NCI-H1930 (cell line): ENCODE measurements at regions not wholly inside any gene's neighbourhood (a gene's known extent, or its start where the extent isn't known, plus 50 kb on each side); places are given as distances from the start of the nearest gene placed in this dataset.

Experiments
- DNase-seq, 2 experiments: peaks; one replicate each; lab custom pipeline; 2025; lab: John Stamatoyannopoulos, UW

- DNase-seq, result no peak
Measured at GRCh38 chr19:31160336-31160926, 188.8 kb downstream of the TSHZ3 start.

DNA sequence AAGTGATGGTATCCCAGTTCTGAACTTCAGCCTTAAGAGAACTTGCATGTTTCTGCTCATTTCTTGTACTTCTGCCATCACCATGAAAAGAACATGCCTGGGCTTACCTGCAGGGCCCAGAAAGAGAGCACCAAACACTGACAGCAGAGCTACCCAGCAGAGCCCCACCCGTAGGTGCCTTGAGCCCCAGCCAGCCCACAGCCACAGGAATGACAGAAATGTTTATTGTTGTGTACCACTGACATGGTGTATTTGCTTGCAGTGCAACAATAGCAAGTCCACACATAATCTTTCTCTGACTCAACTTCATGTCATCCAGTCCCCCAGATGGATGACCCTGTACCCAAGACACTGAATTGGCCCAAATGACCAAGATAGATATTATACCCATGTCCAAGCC, 195.2 kb downstream of the TSHZ3 start:
- no peak for DNase-seq

DNA sequence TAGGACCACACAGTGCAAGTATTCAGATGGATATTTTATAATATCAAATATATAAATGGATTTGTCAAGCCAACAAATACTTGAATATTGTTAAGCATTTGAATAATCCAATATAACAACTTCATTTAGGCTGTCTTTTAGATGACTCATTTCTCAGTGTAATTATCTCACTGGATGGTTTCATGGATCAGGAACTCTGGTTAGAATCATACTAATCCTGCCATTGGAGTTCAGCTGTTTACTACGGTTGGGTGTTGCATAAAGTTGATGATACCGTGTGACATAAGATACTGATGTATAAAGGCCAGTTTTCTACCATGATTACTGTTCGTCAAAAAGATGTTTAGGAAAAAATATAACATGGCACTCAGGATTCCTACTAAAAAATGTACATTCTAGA, 196.3 kb downstream of the TSHZ3 start:
- DNase-seq, result no peak

- DNase-seq, result no peak
Measured at GRCh38 chr19:31149441-31149941, 199.7 kb downstream of the TSHZ3 start.

- no peak for DNase-seq
Measured at GRCh38 chr19:31148671-31149070, 200.6 kb downstream of the TSHZ3 start.

DNA sequence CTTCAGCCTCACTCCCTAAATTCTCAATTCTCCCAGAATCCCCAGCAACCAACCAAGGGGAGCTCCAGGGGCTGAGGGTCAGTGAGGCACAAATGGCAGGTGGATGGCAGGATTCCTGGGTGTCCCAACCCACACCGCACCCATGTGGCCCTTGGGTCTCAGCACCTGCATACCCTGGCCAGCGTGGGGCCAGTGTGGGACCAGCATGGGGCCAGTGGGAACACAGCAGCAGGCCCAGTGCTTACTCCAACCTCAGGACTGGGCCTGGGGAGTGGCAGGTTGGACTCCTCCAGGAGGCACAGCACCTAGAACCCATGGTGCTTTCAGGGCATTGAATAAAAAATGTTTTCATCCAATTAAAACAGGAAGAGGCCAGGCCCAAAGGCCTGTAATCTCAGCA, 202.0 kb downstream of the TSHZ3 start:
- no peak for DNase-seq

GRCh38 chr19:31146546-31147183, 202.6 kb downstream of the TSHZ3 start:
- no peak for DNase-seq

DNA sequence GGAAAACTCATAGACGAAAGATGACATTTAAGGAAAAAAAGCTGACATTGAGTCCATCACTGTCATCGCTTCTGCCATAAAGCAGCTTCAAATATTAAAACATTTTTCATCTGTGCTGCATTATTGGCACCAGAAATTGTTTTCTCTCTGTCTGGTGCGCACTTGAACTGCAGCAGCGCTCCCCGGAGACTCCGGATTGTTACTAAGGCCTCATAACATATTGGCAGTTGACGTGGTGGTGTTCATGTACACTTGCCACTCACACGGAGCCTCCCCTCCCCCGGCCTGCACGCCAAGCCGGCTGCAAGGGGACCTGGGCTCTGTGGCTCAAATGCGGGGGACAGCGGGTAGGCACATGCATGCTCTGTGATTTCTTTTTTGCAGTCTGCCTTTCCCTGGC, 203.2 kb downstream of the TSHZ3 start:
- no peak for DNase-seq

- no peak for DNase-seq
Measured at GRCh38 chr19:31145007-31145406, 204.2 kb downstream of the TSHZ3 start.

- DNase-seq, result no peak
Measured at GRCh38 chr19:31144075-31144870, 205.0 kb downstream of the TSHZ3 start.

GRCh38 chr19:31141301-31141700, 207.9 kb downstream of the TSHZ3 start:
- no peak for DNase-seq

- no peak for DNase-seq
Measured at GRCh38 chr19:31140717-31141116, 208.5 kb downstream of the TSHZ3 start.

GRCh38 chr19:31139871-31140505, 209.2 kb downstream of the TSHZ3 start:
- DNase-seq, result no peak

GRCh38 chr19:31138077-31138476, 211.2 kb downstream of the TSHZ3 start:
- no peak for DNase-seq

DNA sequence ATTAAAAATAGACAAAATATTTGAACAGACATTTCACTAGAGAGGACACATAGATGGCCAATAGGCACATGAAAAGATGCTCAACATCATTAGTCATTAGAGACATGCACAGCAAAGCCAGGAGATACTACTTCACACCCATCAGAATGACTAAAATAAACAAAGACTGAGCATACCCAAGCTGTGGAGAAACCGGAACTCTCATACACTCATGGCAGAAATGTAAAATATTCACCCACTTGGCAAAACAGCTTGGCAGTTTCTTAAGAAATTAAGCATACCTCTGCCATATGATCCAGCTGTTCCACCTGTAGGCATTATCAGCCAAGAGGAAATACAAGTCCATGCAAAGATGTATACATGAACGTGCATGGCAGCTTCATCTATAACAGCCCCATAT, 213.4 kb downstream of the TSHZ3 start:
- no peak for DNase-seq

- no peak for DNase-seq
Measured at GRCh38 chr19:31132753-31133110, 216.5 kb downstream of the TSHZ3 start.

DNA sequence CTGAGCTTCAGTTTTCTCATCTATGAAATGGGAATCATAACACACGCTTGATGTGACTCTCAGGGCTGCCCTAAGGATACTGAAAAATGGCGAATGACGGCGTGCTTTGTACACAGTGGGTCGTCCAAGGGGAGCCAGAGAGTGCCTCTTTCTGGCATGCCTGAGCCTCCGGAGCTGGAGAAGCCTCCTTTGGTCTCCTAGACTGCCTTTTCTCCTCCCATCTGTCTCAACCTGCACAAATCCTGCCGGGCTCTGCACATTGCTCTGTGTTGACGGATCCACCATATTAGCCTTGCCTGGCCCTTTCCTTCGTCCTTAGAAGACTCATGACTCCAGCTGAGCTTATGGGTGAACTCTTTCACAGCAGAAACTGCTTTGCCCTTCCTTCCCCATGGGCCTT, 220.9 kb downstream of the TSHZ3 start:
- DNase-seq, result no peak

DNA sequence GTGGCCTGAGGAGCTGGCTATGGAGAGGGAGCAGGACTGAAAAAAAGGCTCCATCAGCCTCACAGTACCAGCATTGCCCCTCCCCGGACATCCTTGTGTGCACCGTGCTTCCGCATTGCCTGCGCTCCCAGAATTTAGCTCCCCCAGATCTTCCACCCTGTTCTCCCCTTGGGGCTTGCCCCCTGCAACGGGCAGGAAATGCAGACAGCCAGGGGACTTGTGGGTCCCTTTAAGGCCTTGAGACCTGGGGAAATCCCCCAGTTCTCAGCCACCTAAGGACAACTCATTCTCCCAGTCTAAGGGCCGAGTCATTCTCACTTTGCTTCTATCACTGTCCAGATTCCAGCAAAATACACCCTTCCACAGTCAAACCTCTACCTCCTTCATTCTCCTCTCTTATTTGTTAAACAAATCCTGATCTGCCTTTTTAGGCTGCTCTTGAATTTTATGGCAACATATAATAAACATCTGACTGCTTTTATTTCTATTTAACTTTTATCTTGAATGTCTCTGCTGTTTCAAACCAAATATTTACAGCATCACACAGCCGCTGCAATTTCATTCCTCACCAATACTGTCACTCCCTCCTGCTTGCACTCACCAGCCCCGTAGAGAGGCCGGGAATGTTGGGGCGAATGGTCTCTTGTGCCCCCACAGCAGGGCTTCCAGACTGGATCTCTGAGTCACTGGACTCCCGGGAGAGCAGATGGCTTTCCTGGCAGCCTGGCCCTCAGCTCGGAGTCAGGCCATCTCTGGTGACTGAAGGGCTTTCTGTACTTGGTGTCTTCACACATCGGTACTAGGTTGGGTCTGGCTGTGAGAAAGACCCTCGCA, 221.9 kb downstream of the TSHZ3 start:
- no peak for DNase-seq

DNA sequence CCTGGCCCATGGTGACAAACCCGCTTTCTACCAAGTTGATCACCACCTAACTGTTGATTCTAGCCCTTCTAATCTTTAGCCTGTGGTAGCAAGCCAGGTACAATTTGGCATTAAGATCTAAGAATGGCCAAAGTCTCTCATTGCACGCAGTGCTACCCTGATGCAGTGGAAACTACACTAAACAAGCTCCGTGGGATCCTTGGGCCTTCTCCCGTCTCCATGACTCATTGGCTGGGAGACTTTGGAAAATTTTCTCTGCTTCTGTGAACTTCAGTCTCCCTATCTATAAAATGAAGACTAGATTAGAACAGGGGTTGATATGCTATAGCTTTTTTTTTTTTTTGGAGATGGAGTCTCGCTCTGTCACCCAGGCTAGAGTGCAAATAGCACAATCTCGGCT, 223.0 kb downstream of the TSHZ3 start:
- no peak for DNase-seq

DNA sequence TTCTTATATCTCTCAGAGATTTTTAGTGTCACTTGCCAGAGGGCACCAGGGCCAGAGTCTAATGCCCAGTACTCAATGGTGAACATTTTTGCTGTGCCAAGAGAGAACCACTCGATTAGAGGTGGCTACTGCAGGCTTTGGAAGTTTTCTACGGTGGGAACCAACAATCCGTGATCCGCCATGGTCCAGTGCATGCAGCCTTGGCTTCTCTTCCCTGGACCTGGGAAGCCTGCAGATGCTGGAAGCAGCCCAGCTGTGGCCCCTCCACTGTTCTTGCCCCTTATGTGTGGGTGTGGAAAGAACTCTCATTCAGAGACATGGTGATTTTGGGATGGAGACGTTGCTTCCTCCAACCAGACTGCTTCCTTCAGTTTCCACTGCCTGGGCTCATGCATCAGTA, 224.2 kb downstream of the TSHZ3 start:
- no peak for DNase-seq

- DNase-seq, result no peak
Measured at GRCh38 chr19:31121501-31121900, 227.7 kb downstream of the TSHZ3 start.

DNA sequence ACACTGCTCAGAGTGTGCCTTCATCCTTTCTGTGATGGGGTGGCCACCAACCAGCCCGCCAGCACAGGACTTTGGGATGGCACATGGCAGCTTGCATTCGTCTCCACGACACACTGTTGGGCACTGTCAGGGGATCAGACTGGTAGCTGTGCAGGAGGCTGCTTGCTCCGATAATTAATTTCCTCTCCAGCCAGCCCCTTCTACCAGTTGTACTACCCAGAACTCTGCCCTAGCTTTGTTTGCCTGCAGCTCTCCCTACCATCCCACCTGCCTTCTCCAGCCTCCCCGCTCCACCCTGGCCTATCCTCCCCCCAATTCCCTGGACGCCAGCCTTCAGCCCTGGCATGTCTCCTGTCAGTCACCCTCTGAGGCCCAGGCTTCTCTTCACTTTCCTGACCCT, 228.3 kb downstream of the TSHZ3 start:
- DNase-seq, result no peak
